ENCODE measurements at regions not wholly inside any gene's neighbourhood (a gene's known extent, or its start where the extent isn't known, plus 50 kb on each side); places are given as distances from the start of the nearest gene placed in this dataset.

DNA sequence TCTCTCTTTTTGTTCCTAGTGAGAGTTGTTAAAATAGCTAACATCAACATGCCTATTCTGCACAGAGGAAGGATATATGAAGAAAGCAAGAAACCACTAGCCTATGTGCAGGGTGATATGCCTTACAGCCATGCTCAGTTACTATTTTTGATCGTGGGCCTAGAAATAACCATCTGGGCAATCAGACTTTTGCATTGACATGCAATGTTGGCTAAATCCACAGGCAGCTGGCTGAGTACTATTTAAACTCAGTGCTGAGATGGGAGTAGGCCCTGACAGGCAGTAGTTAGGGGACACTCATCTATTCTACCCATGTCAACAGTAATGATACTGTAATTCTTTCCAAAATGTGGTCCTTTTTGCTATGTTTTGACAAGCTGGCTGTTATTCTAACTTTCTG, 89.6 kb downstream of the HDGFL1 start:
- TF ChIP-seq, protein P1, sequence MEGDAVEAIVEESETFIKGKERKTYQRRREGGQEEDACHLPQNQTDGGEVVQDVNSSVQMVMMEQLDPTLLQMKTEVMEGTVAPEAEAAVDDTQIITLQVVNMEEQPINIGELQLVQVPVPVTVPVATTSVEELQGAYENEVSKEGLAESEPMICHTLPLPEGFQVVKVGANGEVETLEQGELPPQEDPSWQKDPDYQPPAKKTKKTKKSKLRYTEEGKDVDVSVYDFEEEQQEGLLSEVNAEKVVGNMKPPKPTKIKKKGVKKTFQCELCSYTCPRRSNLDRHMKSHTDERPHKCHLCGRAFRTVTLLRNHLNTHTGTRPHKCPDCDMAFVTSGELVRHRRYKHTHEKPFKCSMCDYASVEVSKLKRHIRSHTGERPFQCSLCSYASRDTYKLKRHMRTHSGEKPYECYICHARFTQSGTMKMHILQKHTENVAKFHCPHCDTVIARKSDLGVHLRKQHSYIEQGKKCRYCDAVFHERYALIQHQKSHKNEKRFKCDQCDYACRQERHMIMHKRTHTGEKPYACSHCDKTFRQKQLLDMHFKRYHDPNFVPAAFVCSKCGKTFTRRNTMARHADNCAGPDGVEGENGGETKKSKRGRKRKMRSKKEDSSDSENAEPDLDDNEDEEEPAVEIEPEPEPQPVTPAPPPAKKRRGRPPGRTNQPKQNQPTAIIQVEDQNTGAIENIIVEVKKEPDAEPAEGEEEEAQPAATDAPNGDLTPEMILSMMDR (IDR thresholded peaks at IDR 0.05 in 8 of 11, conservative IDR thresholded peaks at IDR 0.05 in 3 of 11) = no peak
- no peak for TF ChIP-seq POLR2AphosphoS5 (IDR thresholded peaks at IDR 0.05)
- TF ChIP-seq POLR2A (IDR thresholded peaks at IDR 0.05) = no peak
- 44 to 65% (median 59%) methylated on average over 1 of the region's 1 CpG for WGBS, 5 donors

DNA sequence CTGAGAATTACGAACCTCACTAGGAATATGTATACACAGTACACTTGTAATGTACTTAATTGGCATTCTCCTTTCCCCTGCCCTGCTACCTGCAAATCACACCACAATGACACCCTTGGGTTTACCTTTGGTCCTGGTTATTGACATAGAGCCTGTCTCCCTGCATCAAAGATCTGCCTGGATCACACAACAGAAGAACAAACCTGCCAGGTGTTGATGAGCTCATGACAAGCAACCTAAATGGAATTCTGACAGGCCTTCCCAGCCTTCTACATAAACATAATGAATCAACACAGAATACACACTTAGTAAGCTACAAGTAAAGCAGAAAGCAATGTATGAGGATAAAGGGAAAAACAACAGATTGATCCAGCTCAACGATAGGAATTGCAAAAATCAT, 95.6 kb downstream of the HDGFL1 start:
- Histone ChIP-seq H3K36me3 (no peaks in the 10 kb centered on the region), H3K9me3 (no peaks in the 10 kb centered on the region), H3K27ac (no peak overlapping the region), H3K27me3 (replicated peaks in 1 of 7) (no peaks in the 10 kb centered on the region), H3K4me3 (no peak overlapping the region), H3K4me1 (no peaks in the 10 kb centered on the region)
- 82 to 98% (median 87%) methylated on average over 2 of the region's 2 CpGs for WGBS, 5 donors
- TF ChIP-seq, protein P1 (IDR thresholded peaks at IDR 0.05 in 8 of 11, conservative IDR thresholded peaks at IDR 0.05 in 3 of 11) = no peak
- TF ChIP-seq POLR2A (IDR thresholded peaks at IDR 0.05) (no peak), POLR2AphosphoS5 (IDR thresholded peaks at IDR 0.05) (no peak)
- no peak for DNase-seq
- intact Hi-C loops (cut with DNase I; ENCODE audit: low total_unique reads) = no loop called here

More for the DNA sequence above, 89.6 kb downstream of the HDGFL1 start:
- no peaks in the 10 kb centered on the region for H3K27me3 ChIP-seq (replicated peaks in 1 of 7)
- H3K9me3 ChIP-seq = no peaks in the 10 kb centered on the region
- H3K4me1 ChIP-seq = no peaks in the 10 kb centered on the region
- H3K4me3 ChIP-seq = no peak overlapping the region
- no peak overlapping the region for H3K27ac ChIP-seq
- DNase-seq = no peak
- intact Hi-C loops (cut with DNase I; ENCODE audit: low total_unique reads) = no loop called here
- H3K36me3 ChIP-seq = no peaks in the 10 kb centered on the region

DNA sequence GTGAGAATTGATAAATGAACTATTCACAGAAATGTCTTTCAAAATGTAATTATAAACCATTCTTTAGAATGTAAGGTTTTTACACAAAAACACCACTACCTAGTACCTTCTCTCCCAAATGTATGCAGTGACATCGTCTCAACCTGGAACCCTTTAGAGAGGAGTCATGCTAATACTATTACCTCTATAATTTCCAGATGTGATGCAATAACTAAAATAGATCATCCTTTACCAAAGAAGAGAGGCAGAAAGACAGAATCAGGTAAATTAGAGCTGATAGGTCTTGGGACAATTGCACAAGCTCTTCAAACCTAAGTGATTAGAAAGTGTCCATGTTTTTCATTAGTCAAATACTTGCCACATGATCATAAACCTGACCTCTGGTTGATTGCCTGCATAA, 96.7 kb downstream of the HDGFL1 start:
- Histone ChIP-seq H3K36me3 (no peaks in the 10 kb centered on the region), H3K4me1 (no peaks in the 10 kb centered on the region), H3K9me3 (no peaks in the 10 kb centered on the region), H3K27ac (no peak overlapping the region), H3K4me3 (no peak overlapping the region), H3K27me3 (replicated peaks in 1 of 7) (no peaks in the 10 kb centered on the region)
- TF ChIP-seq, protein P1 (IDR thresholded peaks at IDR 0.05 in 8 of 11, conservative IDR thresholded peaks at IDR 0.05 in 3 of 11) = no peak
- intact Hi-C loops (cut with DNase I; ENCODE audit: low total_unique reads) = no loop called here
- DNase-seq = no peak
- 79 to 98% (median 90%) methylated on average over 1 of the region's 1 CpG for WGBS, 5 donors

DNA sequence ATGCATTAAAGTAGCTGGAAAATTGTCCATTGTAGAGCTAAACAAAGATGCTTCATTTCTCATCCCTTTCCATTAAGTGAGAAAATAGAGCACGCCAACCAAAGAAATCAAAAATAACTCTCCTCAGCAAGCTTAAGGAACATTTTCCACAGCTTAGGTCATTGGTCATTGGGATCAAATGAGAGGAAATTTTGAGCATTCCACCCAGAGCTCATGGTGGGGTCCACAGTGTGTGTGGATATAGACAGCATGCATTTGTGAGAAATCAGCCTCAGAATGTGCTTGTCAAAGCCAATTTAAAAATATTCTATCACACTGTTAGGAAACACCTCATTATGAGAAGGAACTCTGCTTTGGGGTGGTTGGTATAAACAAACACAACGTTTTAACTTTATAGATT, 97.2 kb downstream of the HDGFL1 start:
- WGBS, 5 donors = 70 to 84% (median 76%) methylated on average over 2 of the region's 2 CpGs

More for the DNA sequence above, 97.2 kb downstream of the HDGFL1 start:
- no peaks in the 10 kb centered on the region for H3K9me3 ChIP-seq
- no peak for TF ChIP-seq POLR2A (IDR thresholded peaks at IDR 0.05)
- TF ChIP-seq, protein P1 (IDR thresholded peaks at IDR 0.05 in 8 of 11, conservative IDR thresholded peaks at IDR 0.05 in 3 of 11) = no peak
- TF ChIP-seq POLR2AphosphoS5 (IDR thresholded peaks at IDR 0.05) = no peak
- intact Hi-C loops (cut with DNase I; ENCODE audit: low total_unique reads) = no loop called here
- no peak overlapping the region for H3K4me3 ChIP-seq
- H3K27ac ChIP-seq = no peak overlapping the region
- no peaks in the 10 kb centered on the region for H3K36me3 ChIP-seq
- no peak for DNase-seq
- H3K4me1 ChIP-seq = no peaks in the 10 kb centered on the region
- no peaks in the 10 kb centered on the region for H3K27me3 ChIP-seq (replicated peaks in 1 of 7)
